HG03139 (cell line): ENCODE measurements at regions not wholly inside any gene's neighbourhood (a gene's known extent, or its start where the extent isn't known, plus 50 kb on each side); places are given as distances from the start of the nearest gene placed in this dataset.

Experiments used
- ATAC-seq: cut with Tn5 transposase; IDR thresholded peaks from one replicate; pipeline ENCODE4 v1.9.1; 2021; ENCODE audit not compliant: unreplicated experiment

- no peak for ATAC-seq
Observed at GRCh38 chr10:30793093-30793492, 163.5 kb upstream of the LYZL2 start.

GRCh38 chr10:30792025-30792424 is 162.5 kb upstream of the LYZL2 start:
- ATAC-seq, result no peak

GRCh38 chr10:30791197-30791611 is 161.7 kb upstream of the LYZL2 start:
- no peak for ATAC-seq

GRCh38 chr10:30789806-30790205 is 160.3 kb upstream of the LYZL2 start:
- ATAC-seq, result no peak

GRCh38 chr10:30788307-30788706 is 158.8 kb upstream of the LYZL2 start:
- ATAC-seq, result no peak

GRCh38 chr10:30786906-30787305 is 157.4 kb upstream of the LYZL2 start:
- ATAC-seq, result no peak

GRCh38 chr10:30786131-30786530 is 156.6 kb upstream of the LYZL2 start:
- no peak for ATAC-seq

GRCh38 chr10:30784897-30785605 is 155.5 kb upstream of the LYZL2 start:
- no peak for ATAC-seq

GRCh38 chr10:30784524-30784896 is 155.0 kb upstream of the LYZL2 start:
- ATAC-seq, result no peak

GRCh38 chr10:30783939-30784501 is 154.5 kb upstream of the LYZL2 start:
- ATAC-seq, result peak; percentile 32

- peak; percentile 59 for ATAC-seq
Observed at GRCh38 chr10:30782537-30783461, 153.2 kb upstream of the LYZL2 start.

- no peak for ATAC-seq
Observed at GRCh38 chr10:30782157-30782536, 152.6 kb upstream of the LYZL2 start.

- no peak for ATAC-seq
Observed at GRCh38 chr10:30781670-30782121, 152.1 kb upstream of the LYZL2 start.

- no peak for ATAC-seq
Observed at GRCh38 chr10:30778769-30779168, 149.2 kb upstream of the LYZL2 start.

- ATAC-seq, result no peak
Observed at GRCh38 chr10:30775779-30776591, 146.4 kb upstream of the LYZL2 start.

GRCh38 chr10:30774261-30774660 is 144.7 kb upstream of the LYZL2 start:
- ATAC-seq, result no peak

- no peak for ATAC-seq
Observed at GRCh38 chr10:30773501-30773900, 143.9 kb upstream of the LYZL2 start.

- no peak for ATAC-seq
Observed at GRCh38 chr10:30770816-30771215, 141.3 kb upstream of the LYZL2 start.

- ATAC-seq, result no peak
Observed at GRCh38 chr10:30770229-30770628, 140.7 kb upstream of the LYZL2 start.

GRCh38 chr10:30769361-30769760 is 139.8 kb upstream of the LYZL2 start:
- ATAC-seq, result no peak

- no peak for ATAC-seq
Observed at GRCh38 chr10:30765616-30766015, 136.1 kb upstream of the LYZL2 start.
